ENCODE measurements at regions not wholly inside any gene's neighbourhood (a gene's known extent, or its start where the extent isn't known, plus 50 kb on each side); places are given as distances from the start of the nearest gene placed in this dataset.
A peak's percentile ranks its signal among the peaks of the same experiment; 100 is the strongest.

DNA sequence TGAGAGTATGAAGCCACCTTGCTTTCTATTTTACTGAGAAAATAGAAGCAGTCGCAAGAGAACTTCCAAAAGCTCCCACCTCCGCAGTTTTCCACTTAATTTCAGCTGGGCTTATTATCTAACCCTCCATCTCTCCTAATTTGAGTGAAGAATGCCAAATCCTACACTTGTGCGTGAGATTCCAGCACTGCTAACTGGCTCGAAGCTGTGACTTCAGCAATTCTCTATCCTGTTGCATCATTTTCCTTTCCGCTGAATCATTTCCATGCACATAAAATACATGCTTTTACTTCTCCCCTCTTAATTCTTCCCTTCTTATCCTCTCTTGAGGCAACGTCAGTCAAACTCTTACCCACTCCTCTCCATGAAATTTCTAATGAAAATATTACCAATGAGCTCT lies 189.5 kb downstream of the GASK1B start:
- TF ChIP-seq POLR2A (IDR thresholded peaks at IDR 0.05) = no peak
- TF ChIP-seq, protein P1, sequence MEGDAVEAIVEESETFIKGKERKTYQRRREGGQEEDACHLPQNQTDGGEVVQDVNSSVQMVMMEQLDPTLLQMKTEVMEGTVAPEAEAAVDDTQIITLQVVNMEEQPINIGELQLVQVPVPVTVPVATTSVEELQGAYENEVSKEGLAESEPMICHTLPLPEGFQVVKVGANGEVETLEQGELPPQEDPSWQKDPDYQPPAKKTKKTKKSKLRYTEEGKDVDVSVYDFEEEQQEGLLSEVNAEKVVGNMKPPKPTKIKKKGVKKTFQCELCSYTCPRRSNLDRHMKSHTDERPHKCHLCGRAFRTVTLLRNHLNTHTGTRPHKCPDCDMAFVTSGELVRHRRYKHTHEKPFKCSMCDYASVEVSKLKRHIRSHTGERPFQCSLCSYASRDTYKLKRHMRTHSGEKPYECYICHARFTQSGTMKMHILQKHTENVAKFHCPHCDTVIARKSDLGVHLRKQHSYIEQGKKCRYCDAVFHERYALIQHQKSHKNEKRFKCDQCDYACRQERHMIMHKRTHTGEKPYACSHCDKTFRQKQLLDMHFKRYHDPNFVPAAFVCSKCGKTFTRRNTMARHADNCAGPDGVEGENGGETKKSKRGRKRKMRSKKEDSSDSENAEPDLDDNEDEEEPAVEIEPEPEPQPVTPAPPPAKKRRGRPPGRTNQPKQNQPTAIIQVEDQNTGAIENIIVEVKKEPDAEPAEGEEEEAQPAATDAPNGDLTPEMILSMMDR (IDR thresholded peaks at IDR 0.05) = no peak
- H3K27ac ChIP-seq = no peak overlapping the region
- H3K36me3 ChIP-seq = no peaks in the 10 kb centered on the region
- H3K4me3 ChIP-seq = no peak overlapping the region
- intact Hi-C loops (cut with DNase I; ENCODE audit: low total_unique reads) = no loop called here
- no peak for DNase-seq
- H3K4me1 ChIP-seq = peaks cover 0 to 3% of the 10 kb centered on the region in 2 donors
- no peaks in the 10 kb centered on the region for H3K9me3 ChIP-seq
- H3K27me3 ChIP-seq = no peaks in the 10 kb centered on the region

GRCh38 chr4:157980158-157980557 lies 192.7 kb downstream of the GASK1B start:
- TF ChIP-seq, protein P1 (IDR thresholded peaks at IDR 0.05) = no peak
- no peak for TF ChIP-seq POLR2A (IDR thresholded peaks at IDR 0.05)
- H3K36me3 ChIP-seq = no peaks in the 10 kb centered on the region
- intact Hi-C loops (cut with DNase I; ENCODE audit: low total_unique reads) = no loop called here

GRCh38 chr4:157978680-157979361 lies 194.0 kb downstream of the GASK1B start:
- TF ChIP-seq, protein P1 (IDR thresholded peaks at IDR 0.05) = peak; percentile 76 to 86 (median 86)
- TF ChIP-seq POLR2A (IDR thresholded peaks at IDR 0.05) = no peak
- intact Hi-C loops (cut with DNase I; ENCODE audit: low total_unique reads) = no loop called here
- Histone ChIP-seq H3K9me3 (no peaks in the 10 kb centered on the region), H3K4me3 (peak overlapping the region; percentile 5 to 9), H3K27ac (peak overlapping the region; percentile 52 to 68), H3K27me3 (no peaks in the 10 kb centered on the region), H3K36me3 (no peaks in the 10 kb centered on the region), H3K4me1 (peaks cover 0 to 4% of the 10 kb centered on the region in 2 donors)
- DNase-seq = peak; percentile 65 to 78

More at GRCh38 chr4:157980158-157980557, 192.7 kb downstream of the GASK1B start:
- no peaks in the 10 kb centered on the region for H3K27me3 ChIP-seq
- H3K4me1 ChIP-seq = peaks cover 0 to 4% of the 10 kb centered on the region in 2 donors
- H3K9me3 ChIP-seq = no peaks in the 10 kb centered on the region
- H3K27ac ChIP-seq = no peak overlapping the region
- no peak for DNase-seq
- no peak overlapping the region for H3K4me3 ChIP-seq

- Histone ChIP-seq H3K27ac (peak overlapping the region in 1 of 2 donors; percentile 28), H3K9me3 (no peaks in the 10 kb centered on the region), H3K4me1 (peaks cover 0 to 4% of the 10 kb centered on the region in 2 donors), H3K4me3 (no peak overlapping the region), H3K36me3 (no peaks in the 10 kb centered on the region), H3K27me3 (no peaks in the 10 kb centered on the region)
- intact Hi-C loops (cut with DNase I; ENCODE audit: low total_unique reads) = no loop called here
- no peak for TF ChIP-seq POLR2A (IDR thresholded peaks at IDR 0.05)
- TF ChIP-seq, protein P1 (IDR thresholded peaks at IDR 0.05) = no peak
- DNase-seq = no peak
Observed at GRCh38 chr4:157977086-157977485, 195.7 kb downstream of the GASK1B start.

DNA sequence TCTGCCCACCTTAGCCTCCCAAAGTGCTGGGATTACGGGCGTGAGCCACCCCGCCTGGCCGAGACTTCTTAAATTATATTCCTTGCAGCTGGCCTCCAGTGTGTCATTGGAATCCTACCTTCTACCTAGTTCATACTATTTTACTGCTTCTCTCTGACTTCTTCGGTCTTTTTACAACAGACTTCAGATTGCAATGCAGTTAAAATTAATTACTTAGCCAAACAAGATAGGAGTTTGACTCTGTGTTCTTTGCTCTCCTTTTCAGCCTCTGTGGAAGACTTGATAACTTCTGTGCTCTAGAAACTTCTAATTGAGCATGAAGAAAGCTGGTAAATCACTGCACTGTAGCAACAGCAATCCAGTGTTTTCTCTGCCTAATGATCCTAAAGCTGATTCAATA lies 199.5 kb downstream of the GASK1B start:
- H3K4me1 ChIP-seq = peaks cover 0 to 1% of the 10 kb centered on the region in 2 donors
- no peaks in the 10 kb centered on the region for H3K27me3 ChIP-seq
- no peak for DNase-seq
- H3K4me3 ChIP-seq = no peak overlapping the region
- intact Hi-C loops (cut with DNase I; ENCODE audit: low total_unique reads) = no loop called here
- no peaks in the 10 kb centered on the region for H3K36me3 ChIP-seq
- no peak overlapping the region for H3K27ac ChIP-seq
- TF ChIP-seq, protein P1 (IDR thresholded peaks at IDR 0.05) = no peak
- TF ChIP-seq POLR2A (IDR thresholded peaks at IDR 0.05) = no peak
- no peaks in the 10 kb centered on the region for H3K9me3 ChIP-seq

Data from uterus (tissue), 3 donors.